ENCODE measurements at regions not wholly inside any gene's neighbourhood (a gene's known extent, or its start where the extent isn't known, plus 50 kb on each side); places are given as distances from the start of the nearest gene placed in this dataset.

DNA sequence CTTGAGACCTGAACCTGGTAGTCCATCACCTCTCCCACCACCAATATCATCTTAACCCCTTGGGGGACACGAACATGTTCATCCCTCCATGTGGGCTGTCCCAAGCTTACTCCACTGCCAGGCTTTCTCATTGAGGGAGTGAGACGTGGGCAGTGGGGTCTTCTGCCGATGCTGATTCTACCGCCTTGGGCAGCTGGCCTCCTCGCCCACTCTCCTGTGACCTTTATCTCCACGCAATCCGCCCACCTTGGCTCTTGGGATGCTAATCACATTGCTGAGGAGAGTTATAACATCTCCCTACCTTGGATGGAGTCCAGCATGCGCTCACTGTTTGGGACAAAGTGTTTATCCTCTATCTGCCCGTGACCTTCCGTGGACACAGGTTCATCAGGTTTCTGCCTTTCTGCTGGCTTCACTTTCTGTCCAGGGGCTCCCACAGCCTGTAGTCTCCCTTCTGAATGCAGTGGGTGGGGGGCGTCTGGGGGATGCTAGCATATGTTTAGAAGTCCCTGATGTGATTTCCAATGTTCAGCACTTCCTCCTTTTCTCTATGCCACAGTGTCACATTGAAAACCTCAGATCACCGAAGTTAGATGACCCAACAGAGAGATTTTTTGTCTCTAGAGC, 53.2 kb upstream of the ESRRB start:
- Histone ChIP-seq H2AFZ (ENCODE audit: low read depth, low read length) (no peak overlapping the region), H4K91ac (ENCODE audit: low read length) (no peak overlapping the region), H3K27ac (ENCODE audit: low read length, poor library complexity, severe bottlenecking) (no peak overlapping the region), H2BK12ac (ENCODE audit: low read length in 2 of 2) (no peak overlapping the region), H2BK5ac (ENCODE audit: low read depth, low read length, poor library complexity, severe bottlenecking) (no peak overlapping the region), H3K79me1 (replicated peaks; ENCODE audit: low read length, poor library complexity, severe bottlenecking) (no peaks in the 10 kb centered on the region), H3K4me1 (ENCODE audit: control insufficient read depth, insufficient read depth, low read depth, low read length) (no peaks in the 10 kb centered on the region), H3K4me3 (ENCODE audit: insufficient read depth in 1 of 2, low read depth in 1 of 2, low read length in 2 of 2) (no peak overlapping the region), H3K23ac (ENCODE audit: low read length in 2 of 2) (no peak overlapping the region), H3K9me3 (ENCODE audit: control insufficient read depth, low read length) (no peaks in the 10 kb centered on the region), H3K4ac (ENCODE audit: low read depth in 1 of 2, low read length in 2 of 2) (no peak overlapping the region), H2BK120ac (ENCODE audit: low read depth, low read length) (no peak overlapping the region), H2AK5ac (ENCODE audit: low read length, severe bottlenecking) (no peak overlapping the region), H3K14ac (ENCODE audit: low read length in 2 of 2) (no peak overlapping the region), H3K18ac (ENCODE audit: low read depth in 1 of 2, low read length in 2 of 2) (no peak overlapping the region), H3K9ac (ENCODE audit: low read length) (no peak overlapping the region), H4K8ac (ENCODE audit: low read length) (no peak overlapping the region), H3K36me3 (ENCODE audit: control insufficient read depth in 1 of 2, insufficient read depth in 2 of 2, low read depth in 1 of 2, low read length in 2 of 2) (no peaks in the 10 kb centered on the region), H3K4me2 (ENCODE audit: low read length, poor library complexity, severe bottlenecking) (no peak overlapping the region), H2BK15ac (ENCODE audit: low read depth, poor library complexity, severe bottlenecking) (no peak overlapping the region), H3K27me3 (ENCODE audit: control insufficient read depth in 1 of 2, insufficient read depth in 1 of 2, low read length in 2 of 2) (peaks cover 23 to 33% of the 10 kb centered on the region in 2 experiments)
- no peak for DNase-seq
- 78% methylated on average over 12 of the region's 12 CpGs for WGBS

DNA sequence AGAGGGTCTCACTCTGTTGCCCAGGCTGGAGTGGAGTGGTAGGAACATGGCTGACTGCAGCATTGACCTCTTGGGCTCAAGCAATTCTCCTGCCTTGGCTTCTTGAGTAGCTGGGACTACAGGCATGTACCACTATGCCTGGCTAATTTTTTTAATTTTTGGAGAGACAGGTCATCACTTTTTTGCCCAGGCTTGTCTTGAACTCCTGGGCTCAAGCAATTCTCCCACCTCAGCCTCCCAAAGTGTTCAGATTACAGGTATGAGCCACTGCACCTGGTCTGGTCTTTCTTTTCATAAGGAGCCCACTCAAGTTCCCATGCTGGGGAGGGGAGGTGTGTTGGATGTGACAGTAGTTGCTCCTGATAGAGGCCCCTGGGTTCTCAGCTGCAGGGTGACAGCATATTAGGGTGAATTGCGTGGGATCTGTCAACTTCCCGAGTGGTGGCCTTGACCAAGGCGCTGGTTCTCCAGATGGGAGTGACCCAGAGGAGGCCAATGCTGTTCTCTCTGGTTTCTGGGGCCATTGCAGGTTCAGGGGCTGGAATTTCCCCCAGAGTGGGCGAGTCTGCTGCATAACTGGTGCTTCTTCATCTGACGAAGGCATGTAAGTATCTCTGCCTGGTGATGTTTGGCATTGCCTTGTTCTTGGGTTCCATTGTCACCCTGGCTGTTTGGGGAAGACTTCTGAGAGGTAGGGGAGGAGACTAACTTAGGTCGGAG, 52.4 kb upstream of the ESRRB start:
- Histone ChIP-seq H4K91ac (ENCODE audit: low read length) (no peak overlapping the region), H2BK120ac (ENCODE audit: low read depth, low read length) (no peak overlapping the region), H3K4me3 (ENCODE audit: insufficient read depth in 1 of 2, low read depth in 1 of 2, low read length in 2 of 2) (no peak overlapping the region), H3K23ac (ENCODE audit: low read length in 2 of 2) (no peak overlapping the region), H3K27me3 (ENCODE audit: control insufficient read depth in 1 of 2, insufficient read depth in 1 of 2, low read length in 2 of 2) (peaks cover 30 to 38% of the 10 kb centered on the region in 2 experiments), H2BK12ac (ENCODE audit: low read length in 2 of 2) (no peak overlapping the region), H3K14ac (ENCODE audit: low read length in 2 of 2) (no peak overlapping the region), H3K4me2 (ENCODE audit: low read length, poor library complexity, severe bottlenecking) (no peak overlapping the region), H2AK5ac (ENCODE audit: low read length, severe bottlenecking) (no peak overlapping the region), H3K27ac (ENCODE audit: low read length, poor library complexity, severe bottlenecking) (no peak overlapping the region), H2BK15ac (ENCODE audit: low read depth, poor library complexity, severe bottlenecking) (no peak overlapping the region), H3K79me1 (replicated peaks; ENCODE audit: low read length, poor library complexity, severe bottlenecking) (no peaks in the 10 kb centered on the region), H3K18ac (ENCODE audit: low read depth in 1 of 2, low read length in 2 of 2) (no peak overlapping the region), H4K8ac (ENCODE audit: low read length) (no peak overlapping the region), H3K4ac (ENCODE audit: low read depth in 1 of 2, low read length in 2 of 2) (no peak overlapping the region), H3K9ac (ENCODE audit: low read length) (no peak overlapping the region), H2AFZ (ENCODE audit: low read depth, low read length) (no peak overlapping the region), H2BK5ac (ENCODE audit: low read depth, low read length, poor library complexity, severe bottlenecking) (no peak overlapping the region), H3K4me1 (ENCODE audit: control insufficient read depth, insufficient read depth, low read depth, low read length) (no peaks in the 10 kb centered on the region), H3K36me3 (ENCODE audit: control insufficient read depth in 1 of 2, insufficient read depth in 2 of 2, low read depth in 1 of 2, low read length in 2 of 2) (no peaks in the 10 kb centered on the region), H3K9me3 (ENCODE audit: control insufficient read depth, low read length) (no peaks in the 10 kb centered on the region)
- WGBS, result 63% methylated on average over 6 of the region's 6 CpGs
- no peak for DNase-seq

GRCh38 chr14:76324133-76324532, 51.8 kb upstream of the ESRRB start:
- H4K91ac ChIP-seq (ENCODE audit: low read length), result no peak overlapping the region
- H2AFZ ChIP-seq (ENCODE audit: low read depth, low read length), result no peak overlapping the region
- H3K9ac ChIP-seq (ENCODE audit: low read length), result no peak overlapping the region
- H3K36me3 ChIP-seq (ENCODE audit: control insufficient read depth in 1 of 2, insufficient read depth in 2 of 2, low read depth in 1 of 2, low read length in 2 of 2), result no peaks in the 10 kb centered on the region
- no peak for DNase-seq
- no peak overlapping the region for H4K8ac ChIP-seq (ENCODE audit: low read length)
- no peak overlapping the region for H2BK15ac ChIP-seq (ENCODE audit: low read depth, poor library complexity, severe bottlenecking)
- no peak overlapping the region for H3K14ac ChIP-seq (ENCODE audit: low read length in 2 of 2)
- no peak overlapping the region for H3K18ac ChIP-seq (ENCODE audit: low read depth in 1 of 2, low read length in 2 of 2)
- no peak overlapping the region for H3K4me3 ChIP-seq (ENCODE audit: insufficient read depth in 1 of 2, low read depth in 1 of 2, low read length in 2 of 2)
- H2BK120ac ChIP-seq (ENCODE audit: low read depth, low read length), result no peak overlapping the region
- WGBS, result 66% methylated on average over 5 of the region's 5 CpGs
- H2AK5ac ChIP-seq (ENCODE audit: low read length, severe bottlenecking), result no peak overlapping the region
- H3K27ac ChIP-seq (ENCODE audit: low read length, poor library complexity, severe bottlenecking), result no peak overlapping the region
- H2BK5ac ChIP-seq (ENCODE audit: low read depth, low read length, poor library complexity, severe bottlenecking), result no peak overlapping the region
- no peak overlapping the region for H2BK12ac ChIP-seq (ENCODE audit: low read length in 2 of 2)
- no peak overlapping the region for H3K4me2 ChIP-seq (ENCODE audit: low read length, poor library complexity, severe bottlenecking)
- peaks cover 37 to 41% of the 10 kb centered on the region in 2 experiments for H3K27me3 ChIP-seq (ENCODE audit: control insufficient read depth in 1 of 2, insufficient read depth in 1 of 2, low read length in 2 of 2)
- H3K4ac ChIP-seq (ENCODE audit: low read depth in 1 of 2, low read length in 2 of 2), result no peak overlapping the region
- H3K23ac ChIP-seq (ENCODE audit: low read length in 2 of 2), result no peak overlapping the region
- H3K9me3 ChIP-seq (ENCODE audit: control insufficient read depth, low read length), result no peaks in the 10 kb centered on the region
- no peaks in the 10 kb centered on the region for H3K4me1 ChIP-seq (ENCODE audit: control insufficient read depth, insufficient read depth, low read depth, low read length)
- H3K79me1 ChIP-seq (replicated peaks; ENCODE audit: low read length, poor library complexity, severe bottlenecking), result no peaks in the 10 kb centered on the region

Measured in mesenchymal stem cell (in vitro differentiated cells and primary cell).